Nephron progenitor cell (in vitro differentiated cells): ENCODE measurements at regions not wholly inside any gene's neighbourhood (a gene's known extent, or its start where the extent isn't known, plus 50 kb on each side); places are given as distances from the start of the nearest gene placed in this dataset.
"Not testable (repeated sequence)": the region's sequence is repeated elsewhere in the genome, so short reads cannot be mapped to it uniquely, and the experiment has no call there.

Experiments
- DNase-seq: peaks from one replicate; pipeline ENCODE4 v3.0.0; 2021
- H3K27ac Mint-ChIP-seq: 2 replicates; pipeline ENCODE4 v1.8.0; 2021; ENCODE audit warnings: mild to moderate bottlenecking, moderate library complexity, mixed read lengths
- H3K27me3 Mint-ChIP-seq: 2 replicates; pipeline ENCODE4 v1.8.0; 2021; ENCODE audit warnings: mild to moderate bottlenecking, low read depth, mixed read lengths; ENCODE audit not compliant: poor library complexity
- H3K36me3 Mint-ChIP-seq: 2 replicates; pipeline ENCODE4 v1.8.0; 2021; ENCODE audit warnings: low read depth, mixed read lengths
- H3K4me1 Mint-ChIP-seq: 2 replicates; pipeline ENCODE4 v1.8.0; 2021; ENCODE audit warnings: mixed read lengths
- H3K4me3 Mint-ChIP-seq: 2 replicates; pipeline ENCODE4 v1.8.0; 2021; ENCODE audit warnings: mild to moderate bottlenecking, moderate library complexity, mixed read lengths
- H3K9me3 Mint-ChIP-seq: 2 replicates; pipeline ENCODE4 v1.8.0; 2021; ENCODE audit warnings: mild to moderate bottlenecking, moderate library complexity, mixed read lengths
- CTCF ChIP-seq: fragments of 200-600 bp; sonication (generic); IDR thresholded peaks from 2 replicates; pipeline ENCODE4 v1.5.0; 2021; ENCODE audit warnings: antibody characterized with exemption

GRCh38 chr1:29757866-29758780, 521.8 kb downstream of the PTPRU start:
- no peaks in the 10 kb centered on the region for H3K9me3 Mint-ChIP-seq
- no peak for DNase-seq
- no peak overlapping the region for H3K27ac Mint-ChIP-seq

GRCh38 chr1:29756901-29757725, 520.8 kb downstream of the PTPRU start:
- no peaks in the 10 kb centered on the region for H3K36me3 Mint-ChIP-seq

More at GRCh38 chr1:29757866-29758780, 521.8 kb downstream of the PTPRU start:
- TF ChIP-seq CTCF: no peak
- H3K4me3 Mint-ChIP-seq: no peak overlapping the region
- H3K36me3 Mint-ChIP-seq: no peaks in the 10 kb centered on the region
- H3K27me3 Mint-ChIP-seq: peaks cover 21% of the 10 kb centered on the region
- H3K4me1 Mint-ChIP-seq: no peaks in the 10 kb centered on the region

GRCh38 chr1:29756498-29756897, 520.2 kb downstream of the PTPRU start:
- no peak for TF ChIP-seq CTCF
- H3K9me3 Mint-ChIP-seq: no peaks in the 10 kb centered on the region
- H3K4me3 Mint-ChIP-seq: no peak overlapping the region
- H3K4me1 Mint-ChIP-seq: no peaks in the 10 kb centered on the region
- no peaks in the 10 kb centered on the region for H3K36me3 Mint-ChIP-seq
- no peak for DNase-seq
- peaks cover 23% of the 10 kb centered on the region for H3K27me3 Mint-ChIP-seq
- H3K27ac Mint-ChIP-seq: no peak overlapping the region

More at GRCh38 chr1:29756901-29757725, 520.8 kb downstream of the PTPRU start:
- H3K4me3 Mint-ChIP-seq: no peak overlapping the region
- H3K27ac Mint-ChIP-seq: no peak overlapping the region
- H3K9me3 Mint-ChIP-seq: no peaks in the 10 kb centered on the region
- H3K4me1 Mint-ChIP-seq: no peaks in the 10 kb centered on the region
- TF ChIP-seq CTCF: no peak
- no peak for DNase-seq
- H3K27me3 Mint-ChIP-seq: peaks cover 21% of the 10 kb centered on the region

- peaks cover 27% of the 10 kb centered on the region for H3K27me3 Mint-ChIP-seq
- H3K27ac Mint-ChIP-seq: no peak overlapping the region
- H3K4me1 Mint-ChIP-seq: no peaks in the 10 kb centered on the region
- no peak overlapping the region for H3K4me3 Mint-ChIP-seq
- H3K36me3 Mint-ChIP-seq: no peaks in the 10 kb centered on the region
- no peak for DNase-seq
- no peaks in the 10 kb centered on the region for H3K9me3 Mint-ChIP-seq
- no peak for TF ChIP-seq CTCF
Observed at GRCh38 chr1:29756085-29756484, 519.8 kb downstream of the PTPRU start.

- H3K27me3 Mint-ChIP-seq: peaks cover 29% of the 10 kb centered on the region
- DNase-seq, H3K9me3 Mint-ChIP-seq, H3K36me3 Mint-ChIP-seq, H3K4me1 Mint-ChIP-seq, H3K4me3 Mint-ChIP-seq, H3K27ac Mint-ChIP-seq: not testable (repeated sequence)
Observed at GRCh38 chr1:29755412-29756015, 519.2 kb downstream of the PTPRU start.
